Endothelial cell of umbilical vein (primary cell): ENCODE measurements at regions not wholly inside any gene's neighbourhood (a gene's known extent, or its start where the extent isn't known, plus 50 kb on each side); places are given as distances from the start of the nearest gene placed in this dataset.

Source experiments
- BruUV-seq: library from RNA; stranded (reverse); fragments of 400-500 nt; replicated peaks from 2 replicates; lab custom pipeline; 2021; lab: Mats Ljungman, UMichigan
- CTCF ChIA-PET: fragments of 300-600, 350-600 bp; sonication (Branson Sonifier 250); formaldehyde crosslinking; loops from one replicate; lab custom pipeline; 2021; ENCODE audit warnings: antibody characterized with exemption, inconsistent platforms; lab: Charles Lee
- POLR2A ChIA-PET: fragments of 300-600, 350-600 bp; sonication (Branson Sonifier 250); formaldehyde crosslinking; loops from one replicate; lab custom pipeline; 2021; ENCODE audit warnings: antibody characterized with exemption, inconsistent platforms; lab: Charles Lee
- DNase-seq: peaks from one replicate; pipeline ENCODE4 v3.0.0-alpha.2; 2011; ENCODE audit warnings: low read depth, low spot score
- FAIRE-seq: peaks from 2 replicates; lab custom pipeline; 2011; peaks lifted over from hg19 to GRCh38; lab: Jason Lieb, UNC
- H2AFZ ChIP-seq: 2 replicates; pipeline ENCODE4 v1.6.0; 2012; ENCODE audit warnings: low read depth, low read length, control low read depth, inconsistent platforms
- H3K27ac ChIP-seq: 2 replicates; pipeline ENCODE4 v1.5.1; 2011; ENCODE audit warnings: low read depth, mild to moderate bottlenecking, control low read depth, low read length, moderate library complexity; ENCODE audit not compliant: insufficient read depth
- H3K27me3 ChIP-seq, 2 experiments: 2 replicates each; pipeline versions ENCODE4 v1.6.0 to v1.6.1; 2011; ENCODE audit warnings: low read length in 2 of 2, mixed read lengths in 1 of 2; ENCODE audit not compliant: control insufficient read depth in 2 of 2, insufficient read depth in 2 of 2
- H3K36me3 ChIP-seq, 2 experiments: 2 replicates in 1 of 2; 3 replicates in 1 of 2; pipeline ENCODE4 v1.5.1; 2011; ENCODE audit warnings: low read length in 2 of 2, mild to moderate bottlenecking in 1 of 2, moderate library complexity in 1 of 2; ENCODE audit not compliant: control insufficient read depth in 2 of 2, insufficient read depth in 2 of 2; ENCODE audit errors: extremely low read depth in 1 of 2
- H3K4me1 ChIP-seq: 3 replicates; pipeline ENCODE4 v1.5.1; 2011; ENCODE audit warnings: mild to moderate bottlenecking, low read length; ENCODE audit not compliant: control insufficient read depth, insufficient read depth; ENCODE audit errors: extremely low read depth
- H3K4me2 ChIP-seq: 2 replicates; pipeline ENCODE4 v1.6.1; 2011; ENCODE audit warnings: low read length, control low read depth, mixed read lengths; ENCODE audit not compliant: insufficient read depth
- H3K4me3 ChIP-seq, 3 experiments: fragments of 200-600 bp in 1 of 3; sonication (generic), shearing (Covaris generic) in 1 of 3; replicated peaks in 1 of 3; 2 replicates each; pipeline ENCODE4 v1.5.1; 2011 to 2016; ENCODE audit warnings: control low read depth in 3 of 3, low read length in 3 of 3, mild to moderate bottlenecking in 2 of 3, inconsistent platforms in 1 of 3, low read depth in 1 of 3, moderate library complexity in 1 of 3; ENCODE audit not compliant: insufficient read depth in 1 of 3
- H3K79me2 ChIP-seq: 2 replicates; pipeline ENCODE4 v1.6.0; 2012; ENCODE audit warnings: low read length, inconsistent platforms; ENCODE audit not compliant: control insufficient read depth, insufficient read depth
- H3K9ac ChIP-seq: replicated peaks from 2 replicates; pipeline ENCODE3; 2011; ENCODE audit warnings: low read length, control low read depth; ENCODE audit not compliant: insufficient read depth; ENCODE audit errors: extremely low read depth
- H3K9me1 ChIP-seq: replicated peaks from 3 replicates; pipeline ENCODE4 v1.6.0; 2011; ENCODE audit warnings: mild to moderate bottlenecking, low read length; ENCODE audit not compliant: control insufficient read depth, insufficient read depth; ENCODE audit errors: extremely low read depth
- H3K9me3 ChIP-seq: replicated peaks from 2 replicates; pipeline ENCODE4 v1.5.1; 2012; ENCODE audit warnings: low read length, inconsistent platforms; ENCODE audit not compliant: control insufficient read depth, insufficient read depth
- H4K20me1 ChIP-seq: replicated peaks from 2 replicates; pipeline ENCODE3; 2011; ENCODE audit warnings: mild to moderate bottlenecking, low read length; ENCODE audit not compliant: control insufficient read depth, insufficient read depth; ENCODE audit errors: extremely low read depth
- EZH2 ChIP-seq: IDR thresholded peaks from 2 replicates; pipeline ENCODE4 v1.6.1; 2012; ENCODE audit warnings: borderline replicate concordance, low read depth, mild to moderate bottlenecking, moderate library complexity, low read length, inconsistent platforms; ENCODE audit not compliant: severe bottlenecking
- FOS ChIP-seq: IDR thresholded peaks from 2 replicates; pipeline ENCODE4 v1.6.1; 2011; ENCODE audit warnings: mild to moderate bottlenecking, low read length, moderate library complexity, borderline replicate concordance; ENCODE audit not compliant: insufficient read depth
- GATA2 ChIP-seq: IDR thresholded peaks from 2 replicates; pipeline ENCODE4 v1.7.0; 2011; ENCODE audit warnings: low read depth, mild to moderate bottlenecking, moderate library complexity, mixed read lengths, low read length; ENCODE audit not compliant: insufficient read length, insufficient read depth
- JUN ChIP-seq: IDR thresholded peaks from 2 replicates; pipeline ENCODE4 v1.6.1; 2011; ENCODE audit warnings: borderline replicate concordance, low read depth; ENCODE audit not compliant: insufficient read length, insufficient read depth
- MYC ChIP-seq: IDR thresholded peaks from one replicate; pipeline ENCODE4 v1.6.1; 2011; ENCODE audit warnings: mild to moderate bottlenecking, low read depth, low read length
- POLR2A ChIP-seq: IDR thresholded peaks from 2 replicates; pipeline ENCODE4 v1.6.1; 2012; ENCODE audit warnings: low read depth, mild to moderate bottlenecking, control low read depth, low read length
- POLR2AphosphoS5 ChIP-seq: IDR thresholded peaks from 2 replicates; pipeline ENCODE4 v1.6.1; 2012; ENCODE audit warnings: low read depth, mild to moderate bottlenecking, control low read depth, low read length, moderate library complexity; ENCODE audit not compliant: insufficient read depth
- dilution Hi-C: fragments of 300-500 bp; cut with MboI; formaldehyde crosslinking; loops from one replicate; pipeline ENCODE4 v1.15.0; 2019; ENCODE audit warnings: low sequenced_read_pairs; ENCODE audit not compliant: extremely low pct_ligation_motif_present
- intact Hi-C: fragments of 100-400 bp; cut with micrococcal nuclease; formaldehyde crosslinking; loops from one replicate; pipeline ENCODE4 v1.10.0; 2022
- TF ChIP-seq, protein P1 (sequence below), 2 donors: IDR thresholded peaks; 1 replicate in 1 of 2; 2 replicates in 1 of 2; pipeline ENCODE4 v1.5.1; 2011; ENCODE audit warnings: low read length in 2 of 2, mild to moderate bottlenecking in 2 of 2, moderate library complexity in 2 of 2, control low read depth in 1 of 2, inconsistent platforms in 1 of 2, low read depth in 1 of 2; ENCODE audit not compliant: insufficient read depth in 1 of 2; ENCODE audit errors: extremely low read depth in 1 of 2
- TF ChIP-seq, protein P2 (sequence below): IDR thresholded peaks from 2 replicates; pipeline ENCODE4 v1.6.1; 2011; ENCODE audit not compliant: insufficient read depth, insufficient read length

DNA sequence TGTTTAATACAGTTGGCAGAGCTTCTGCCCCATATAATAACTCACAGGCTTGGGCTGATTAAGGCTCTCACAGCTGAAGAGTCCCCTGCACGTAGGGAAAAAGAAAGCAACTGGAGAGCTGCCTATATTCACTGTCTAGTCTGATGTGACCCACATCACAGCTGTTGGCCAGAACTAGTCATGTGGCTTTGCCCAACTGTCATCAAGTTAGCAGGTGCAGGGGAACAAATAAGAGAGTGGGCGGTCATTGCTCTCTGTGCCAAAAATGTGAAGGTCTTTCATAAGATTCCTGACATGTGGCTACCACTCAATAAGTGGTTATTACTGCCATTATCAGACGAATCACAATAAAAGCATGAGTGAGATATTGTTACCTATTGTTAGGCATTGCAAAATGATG lies 665.2 kb downstream of the DOK5 start:
- Histone ChIP-seq H3K9ac (no peak overlapping the region), H3K9me1 (no peaks in the 10 kb centered on the region), H3K27ac (no peak overlapping the region), H3K4me1 (no peaks in the 10 kb centered on the region), H3K79me2 (no peaks in the 10 kb centered on the region), H3K36me3 (no peaks in the 10 kb centered on the region), H3K4me3 (no peak overlapping the region), H3K4me2 (no peak overlapping the region), H3K9me3 (peaks cover 2% of the 10 kb centered on the region), H3K27me3 (no peaks in the 10 kb centered on the region), H4K20me1 (no peaks in the 10 kb centered on the region), H2AFZ (no peak overlapping the region)
- intact Hi-C loops (no loop called here), dilution Hi-C loops (no loop called here)
- BruUV-seq = no TSS peak
- FAIRE-seq = no peak
- TF ChIP-seq FOS = no peak
- TF ChIP-seq POLR2A = no peak
- no peak for TF ChIP-seq EZH2
- no peak for TF ChIP-seq MYC
- TF ChIP-seq JUN = no peak
- TF ChIP-seq, protein P1, sequence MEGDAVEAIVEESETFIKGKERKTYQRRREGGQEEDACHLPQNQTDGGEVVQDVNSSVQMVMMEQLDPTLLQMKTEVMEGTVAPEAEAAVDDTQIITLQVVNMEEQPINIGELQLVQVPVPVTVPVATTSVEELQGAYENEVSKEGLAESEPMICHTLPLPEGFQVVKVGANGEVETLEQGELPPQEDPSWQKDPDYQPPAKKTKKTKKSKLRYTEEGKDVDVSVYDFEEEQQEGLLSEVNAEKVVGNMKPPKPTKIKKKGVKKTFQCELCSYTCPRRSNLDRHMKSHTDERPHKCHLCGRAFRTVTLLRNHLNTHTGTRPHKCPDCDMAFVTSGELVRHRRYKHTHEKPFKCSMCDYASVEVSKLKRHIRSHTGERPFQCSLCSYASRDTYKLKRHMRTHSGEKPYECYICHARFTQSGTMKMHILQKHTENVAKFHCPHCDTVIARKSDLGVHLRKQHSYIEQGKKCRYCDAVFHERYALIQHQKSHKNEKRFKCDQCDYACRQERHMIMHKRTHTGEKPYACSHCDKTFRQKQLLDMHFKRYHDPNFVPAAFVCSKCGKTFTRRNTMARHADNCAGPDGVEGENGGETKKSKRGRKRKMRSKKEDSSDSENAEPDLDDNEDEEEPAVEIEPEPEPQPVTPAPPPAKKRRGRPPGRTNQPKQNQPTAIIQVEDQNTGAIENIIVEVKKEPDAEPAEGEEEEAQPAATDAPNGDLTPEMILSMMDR (IDR thresholded peaks at IDR 0.05; ENCODE audit: extremely low read depth in 1 of 2, insufficient read depth in 1 of 2, low read depth in 1 of 2, low read length in 2 of 2) = no peak
- TF ChIP-seq GATA2 = no peak
- no peak for TF ChIP-seq POLR2AphosphoS5
- TF ChIP-seq, protein P2, sequence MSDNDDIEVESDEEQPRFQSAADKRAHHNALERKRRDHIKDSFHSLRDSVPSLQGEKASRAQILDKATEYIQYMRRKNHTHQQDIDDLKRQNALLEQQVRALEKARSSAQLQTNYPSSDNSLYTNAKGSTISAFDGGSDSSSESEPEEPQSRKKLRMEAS = no peak
- ChIA-PET CTCF (no interaction called here), POLR2A (no interaction called here)
- no peak for DNase-seq
